ENCODE measurements at regions not wholly inside any gene's neighbourhood (a gene's known extent, or its start where the extent isn't known, plus 50 kb on each side); places are given as distances from the start of the nearest gene placed in this dataset.

DNA sequence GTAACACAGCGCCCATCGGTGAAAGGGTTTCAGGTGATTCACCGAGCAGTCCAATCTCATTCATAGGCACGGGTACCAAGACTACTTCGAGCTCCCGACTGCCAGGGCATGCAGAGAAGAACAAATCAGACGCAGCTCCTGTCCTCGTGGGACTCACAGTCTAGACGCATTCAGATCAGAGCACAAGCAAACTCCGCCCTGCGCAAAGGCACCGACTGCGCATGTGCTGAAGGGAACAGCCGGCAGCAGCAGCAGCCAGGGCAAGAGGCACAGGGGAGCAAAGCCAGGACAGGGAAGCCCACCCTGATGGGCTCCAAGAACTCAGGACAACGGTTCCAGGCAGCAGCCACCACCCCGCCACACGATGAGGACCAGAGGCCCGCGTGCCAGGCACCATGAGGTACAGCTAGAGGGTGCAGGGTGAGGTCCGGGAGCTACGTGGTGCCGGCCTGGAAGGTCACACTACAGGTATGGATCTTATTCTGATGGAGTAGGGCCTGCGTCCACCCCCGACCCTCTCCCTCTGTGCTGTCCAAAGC, 315.7 kb downstream of the FOXL1 start:
- DNase-seq: no peak

DNA sequence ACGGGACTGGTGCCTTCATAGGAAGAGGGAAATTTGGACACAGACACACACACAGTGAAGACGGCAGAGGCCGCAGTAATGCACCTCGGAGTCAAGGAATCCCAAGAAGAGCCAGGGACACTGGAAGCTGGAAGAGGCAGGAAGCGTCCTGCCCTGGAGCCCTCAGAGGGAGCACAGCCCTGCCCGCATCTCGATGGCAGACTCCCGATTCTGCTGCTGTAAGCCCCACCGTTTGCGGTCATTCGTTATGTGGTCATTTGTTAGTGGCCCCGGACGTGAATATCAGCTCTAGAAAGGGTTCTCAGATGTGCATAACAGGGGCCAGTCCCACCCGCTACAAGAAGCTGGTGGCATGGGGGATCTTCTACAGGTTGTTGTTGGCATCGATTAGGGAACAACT, 316.6 kb downstream of the FOXL1 start:
- no peak for DNase-seq

DNA sequence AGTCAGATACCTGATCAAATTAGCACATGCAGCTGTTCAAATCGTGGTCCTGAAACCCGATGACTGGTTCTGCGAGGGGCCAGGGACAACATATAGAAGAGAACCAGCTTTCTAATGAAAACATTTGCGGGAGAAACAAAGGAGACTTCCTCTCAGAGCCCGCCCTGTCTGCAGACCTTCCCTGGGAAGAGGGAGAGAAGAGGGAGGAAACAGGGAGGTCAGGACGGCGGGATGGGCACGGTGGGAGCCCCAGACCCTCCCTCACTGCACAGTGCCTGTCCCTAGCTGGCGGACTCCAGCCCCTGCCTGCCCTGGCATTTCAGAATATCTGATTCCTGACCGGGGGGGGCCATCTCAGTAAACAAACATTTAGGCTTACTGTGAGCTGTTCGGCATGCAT, 317.3 kb downstream of the FOXL1 start:
- DNase-seq: no peak

DNA sequence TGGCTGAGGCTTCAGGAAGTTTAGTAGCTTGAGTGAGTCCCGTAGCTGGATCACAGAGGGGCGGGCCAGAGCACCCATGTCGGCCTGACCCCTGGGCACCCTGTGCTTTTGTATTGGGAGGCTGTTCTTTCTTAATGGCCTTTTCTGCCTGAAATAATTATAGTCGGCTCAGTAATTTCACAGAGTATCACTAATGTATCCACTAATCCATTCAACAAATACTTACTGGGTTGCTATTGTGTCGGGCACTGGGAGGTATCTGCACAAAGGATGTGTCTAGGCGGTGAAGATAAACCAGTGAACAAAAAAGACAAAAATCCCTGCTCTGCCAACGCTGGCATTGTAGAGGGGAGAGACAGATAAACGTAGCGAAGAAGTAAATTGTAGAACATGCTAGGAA, 318.6 kb downstream of the FOXL1 start:
- DNase-seq: no peak

DNA sequence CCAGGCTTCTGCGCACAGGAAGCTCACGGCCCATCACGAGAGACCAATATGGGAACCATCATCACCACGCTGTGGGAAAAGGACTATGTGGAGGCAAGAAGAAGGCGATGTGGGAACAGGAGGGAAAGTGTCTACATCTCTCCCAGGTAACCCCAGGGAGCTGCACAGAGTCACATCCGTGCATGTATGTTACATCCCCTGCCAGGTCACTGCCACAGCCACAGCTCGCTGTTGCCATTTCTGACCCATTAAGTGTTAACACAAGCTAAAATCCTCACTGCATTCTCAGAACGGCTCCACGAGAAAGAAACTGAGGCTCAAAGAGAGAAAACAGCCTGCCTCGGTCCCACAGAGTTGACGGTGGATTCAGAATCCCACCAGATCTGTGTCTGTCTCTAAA, 319.1 kb downstream of the FOXL1 start:
- no peak for DNase-seq

DNA sequence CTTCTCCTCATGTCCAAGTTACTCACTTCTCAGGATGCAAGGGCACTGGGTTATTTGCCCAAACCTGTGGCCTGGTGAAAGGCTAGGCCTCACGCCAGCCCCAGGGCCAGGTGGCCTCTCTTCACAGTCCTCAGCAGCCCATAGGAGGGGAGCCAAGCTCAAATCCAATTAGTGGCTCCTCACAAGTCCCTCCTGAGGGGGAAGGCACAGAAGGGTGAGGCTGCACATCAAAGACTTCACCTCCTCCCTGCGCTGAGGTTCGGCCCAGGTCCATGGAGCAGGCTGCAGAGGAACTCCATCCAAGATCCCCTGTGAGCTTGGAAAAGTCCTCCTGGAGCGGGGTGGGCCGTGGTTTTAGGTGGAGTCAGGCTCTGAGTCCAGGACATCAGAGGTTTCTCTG, 320.0 kb downstream of the FOXL1 start:
- no peak for DNase-seq

DNA sequence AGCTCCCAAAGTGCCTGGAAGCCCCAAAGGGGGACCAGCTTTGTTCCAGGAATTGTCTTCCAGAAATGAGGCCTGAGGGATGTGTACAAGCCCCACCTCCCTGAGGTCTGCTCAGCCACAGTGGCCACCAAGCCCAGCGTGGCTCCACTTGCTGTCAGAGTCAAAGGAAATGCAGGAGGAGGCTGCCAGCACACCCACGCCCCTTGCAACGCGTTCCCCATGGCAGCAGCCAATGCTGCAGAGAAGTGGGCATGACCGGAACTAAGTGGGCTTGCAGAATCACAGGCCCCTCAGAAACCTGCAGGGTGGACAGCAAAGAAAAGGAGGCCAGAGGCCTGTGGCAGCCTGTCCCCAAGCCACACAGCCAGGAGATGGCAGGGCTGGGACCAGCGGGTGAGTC, 320.8 kb downstream of the FOXL1 start:
- no peak for DNase-seq

DNA sequence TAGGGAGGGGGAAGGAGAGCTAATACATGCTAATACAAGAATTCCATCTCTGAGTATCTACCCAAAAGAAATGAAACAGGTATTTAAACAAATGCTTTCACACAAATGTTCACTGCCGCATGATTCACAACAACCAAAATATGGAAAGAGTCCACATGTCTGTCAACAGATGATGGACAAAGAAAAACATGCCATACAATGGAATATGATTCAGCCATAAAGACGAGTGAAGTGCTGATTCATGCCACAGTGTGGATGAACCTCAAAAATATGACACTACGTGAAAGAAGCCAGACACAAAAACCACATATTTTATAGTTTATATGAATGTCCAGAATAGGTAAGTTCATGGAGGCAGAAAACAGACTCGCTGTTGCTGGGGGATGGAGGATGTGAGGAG, 321.4 kb downstream of the FOXL1 start:
- no peak for DNase-seq

DNA sequence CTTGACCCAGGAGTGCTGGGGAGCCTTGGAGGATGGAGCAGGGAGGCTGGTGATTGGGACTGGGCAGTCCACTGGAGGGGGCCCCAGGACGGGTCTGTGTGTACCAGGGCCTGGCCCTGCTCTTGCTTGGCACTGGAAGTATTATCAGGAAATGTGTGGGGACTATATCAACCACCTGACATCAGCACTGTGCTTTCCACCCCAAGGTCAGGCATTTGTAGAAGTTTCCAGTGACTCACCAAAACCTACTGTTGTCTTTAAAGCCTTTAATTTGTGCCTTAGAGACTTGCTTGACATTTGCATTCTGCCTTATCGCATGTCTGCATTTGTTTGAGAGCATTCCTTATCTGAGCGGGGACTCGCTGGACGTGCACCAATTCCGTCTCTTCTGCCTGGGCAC, 323.1 kb downstream of the FOXL1 start:
- DNase-seq: no peak

DNA sequence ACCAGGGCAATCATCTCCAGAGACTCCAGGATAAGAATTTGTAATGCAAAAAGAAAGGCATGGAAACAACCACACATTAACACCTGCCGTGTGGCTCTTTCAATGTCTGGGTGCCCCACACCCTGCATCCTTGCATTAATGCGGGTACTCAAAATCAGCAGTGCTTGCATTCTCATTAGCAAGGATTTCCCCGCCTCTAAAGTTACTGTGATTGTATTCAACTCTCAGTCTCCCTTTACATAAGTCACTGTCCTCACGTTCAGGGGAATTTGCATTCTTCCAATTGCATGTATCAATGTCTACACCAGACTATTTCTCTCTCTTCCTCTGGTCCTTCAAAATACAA, 324.3 kb downstream of the FOXL1 start:
- no peak for DNase-seq

DNA sequence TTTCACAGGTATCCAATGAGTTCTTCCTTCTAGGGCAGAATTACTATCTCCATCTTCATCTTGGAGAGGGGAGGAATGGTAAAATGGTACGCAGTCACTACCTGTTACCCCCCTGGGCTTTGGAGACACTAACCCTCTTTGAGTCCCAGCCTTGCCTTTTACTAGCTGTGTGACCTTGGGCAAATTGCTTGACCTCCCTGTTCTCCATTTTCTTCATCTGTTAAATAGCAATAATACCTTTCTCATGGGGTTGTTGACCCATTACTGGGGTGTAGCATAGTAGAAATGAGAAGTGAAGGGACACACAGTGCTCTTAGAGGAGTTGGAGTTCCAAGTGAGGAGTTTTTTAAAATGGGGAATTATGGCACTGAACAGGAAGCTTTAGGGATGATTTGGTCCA, 324.7 kb downstream of the FOXL1 start:
- DNase-seq: no peak

DNA sequence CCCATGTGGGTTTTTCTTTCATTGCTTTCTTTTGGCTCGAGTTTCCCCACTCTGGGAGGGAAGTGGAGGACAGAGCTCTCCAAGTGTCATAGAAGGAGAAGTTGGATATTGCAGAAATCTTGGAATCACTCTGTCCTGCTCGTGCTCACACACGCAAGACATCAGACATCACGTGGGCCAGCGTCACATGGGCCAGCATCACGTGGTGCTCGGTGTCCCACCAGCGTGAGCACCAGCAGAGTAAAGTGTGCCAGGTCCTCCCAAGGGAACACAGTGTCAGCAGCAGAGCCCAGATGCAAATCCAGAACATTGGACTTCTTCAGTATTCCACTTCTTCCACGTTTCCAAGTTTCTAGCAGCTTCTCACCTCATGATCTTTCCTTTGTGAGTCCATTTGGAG, 327.0 kb downstream of the FOXL1 start:
- no peak for DNase-seq

DNA sequence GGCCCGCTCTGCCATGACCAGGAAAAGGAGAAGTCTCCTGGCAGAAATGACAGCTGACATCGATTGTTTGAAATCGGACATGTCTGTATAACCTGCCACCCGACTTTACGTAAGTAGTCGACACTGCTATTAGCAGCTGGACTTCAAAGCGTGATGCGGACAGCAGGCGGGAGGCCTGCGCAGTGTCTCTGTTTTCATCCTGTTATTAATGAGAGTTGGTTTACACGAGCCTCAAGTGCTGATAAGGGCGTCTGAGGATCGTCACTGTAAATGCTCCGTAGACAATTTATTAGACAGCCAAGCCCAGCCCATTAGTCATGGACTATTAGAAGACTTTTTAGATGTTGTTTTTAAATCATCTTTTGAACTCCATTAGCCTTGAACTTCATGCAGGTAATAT, 328.3 kb downstream of the FOXL1 start:
- no peak for DNase-seq

DNA sequence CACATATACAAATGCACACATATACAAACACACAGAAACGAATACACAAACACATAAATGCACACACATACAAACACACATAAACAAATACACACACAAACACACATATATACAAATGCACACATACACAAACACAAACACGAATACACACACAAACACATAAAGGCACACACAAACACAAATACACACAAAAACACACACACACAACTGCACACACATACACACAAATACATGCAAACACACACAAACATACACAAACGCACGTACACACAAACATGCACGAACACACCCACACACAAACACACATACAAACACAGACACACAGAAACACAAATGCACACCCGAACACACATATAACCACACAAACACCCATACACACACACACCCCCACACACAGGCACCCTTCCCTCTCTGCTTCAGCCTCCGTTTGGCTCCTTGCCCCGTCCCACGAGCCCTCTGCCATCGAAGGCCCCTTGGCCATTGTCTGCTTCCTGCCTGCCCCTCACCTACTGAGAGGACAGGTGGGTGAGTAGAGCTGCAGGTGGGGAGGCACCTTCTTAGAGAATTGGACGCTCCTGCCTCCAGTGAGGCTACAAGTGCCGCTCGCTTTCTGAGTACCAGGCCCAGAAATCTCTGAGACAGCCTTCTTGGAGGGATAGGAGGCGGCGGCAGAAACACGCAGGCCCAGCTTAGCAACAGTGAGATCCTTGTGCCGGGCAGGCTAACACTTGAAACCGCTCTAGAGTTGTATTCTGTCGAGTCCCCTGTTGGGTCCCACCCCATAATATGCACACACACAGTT, 331.2 kb downstream of the FOXL1 start:
- no peak for DNase-seq

DNA sequence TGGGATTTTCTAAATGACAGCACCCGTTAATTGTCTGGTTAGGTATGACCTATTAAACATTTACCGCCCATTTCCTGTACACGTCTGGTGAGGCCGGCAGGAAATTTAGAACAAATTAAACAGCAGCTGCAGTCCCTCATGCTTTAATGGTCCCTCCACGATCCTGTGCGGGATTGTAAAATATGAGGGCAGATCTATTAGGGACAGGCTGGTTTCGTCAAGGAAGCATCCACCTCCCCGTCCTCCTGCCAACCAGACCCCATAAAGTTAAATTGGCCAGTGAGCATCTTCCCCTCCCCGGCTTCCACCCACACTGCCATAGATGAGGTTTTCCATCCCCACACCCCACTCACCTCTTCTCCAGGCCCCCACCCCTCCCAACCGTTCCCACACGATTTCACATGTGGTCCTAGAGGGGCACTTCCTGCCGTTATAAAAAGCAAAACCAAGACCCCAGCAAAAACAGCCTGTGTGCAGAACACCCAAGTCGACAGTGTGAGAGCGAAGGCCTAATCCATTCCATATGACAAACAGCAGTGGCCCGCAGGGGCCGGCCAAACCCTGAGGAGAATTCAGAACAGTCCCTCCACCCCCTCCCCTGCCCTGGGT, 331.9 kb downstream of the FOXL1 start:
- no peak for DNase-seq

DNA sequence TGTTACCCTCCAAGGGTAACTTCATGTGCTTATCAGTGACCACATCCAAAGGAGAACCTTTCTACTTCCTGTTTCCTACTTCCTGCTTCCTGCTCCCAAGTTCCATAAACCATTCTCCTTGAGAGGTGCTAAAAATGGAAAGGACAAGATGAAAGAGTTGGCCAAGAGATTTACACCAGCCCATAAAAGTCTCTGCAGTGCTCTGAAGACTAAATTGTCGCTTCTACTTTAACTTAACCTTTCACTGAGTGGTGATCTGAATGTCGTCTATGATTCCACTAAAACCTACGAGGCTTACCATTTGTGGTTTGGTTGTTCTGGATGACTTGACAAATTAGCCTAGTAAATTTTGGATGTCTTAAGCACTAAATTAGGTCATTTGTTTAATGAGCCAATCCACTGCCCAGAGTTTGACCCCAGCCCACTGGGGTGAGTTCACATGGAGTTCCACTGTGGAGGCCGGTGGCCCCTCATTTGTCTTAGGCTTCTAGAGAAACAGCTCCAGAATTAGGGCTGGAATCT, 333.1 kb downstream of the FOXL1 start:
- no peak for DNase-seq

DNA sequence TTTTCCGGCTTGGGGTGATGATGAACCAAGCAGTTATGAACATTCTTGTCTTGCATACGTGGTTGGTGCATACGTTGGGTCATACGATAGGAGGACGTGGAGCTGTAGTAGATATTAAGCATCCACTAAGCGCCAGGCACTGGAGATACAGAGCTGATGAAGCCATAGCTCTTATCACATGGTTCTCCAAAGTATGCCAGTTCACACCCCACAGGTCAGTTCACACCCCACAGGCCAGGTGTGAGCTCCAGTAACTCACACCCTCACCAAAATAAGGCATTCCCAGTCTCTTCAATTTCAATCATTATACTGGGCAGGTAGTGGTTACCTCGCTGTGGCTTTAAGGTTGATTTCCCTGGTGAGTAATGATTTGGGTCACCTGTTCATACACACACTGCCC, 335.5 kb downstream of the FOXL1 start:
- DNase-seq: no peak

DNA sequence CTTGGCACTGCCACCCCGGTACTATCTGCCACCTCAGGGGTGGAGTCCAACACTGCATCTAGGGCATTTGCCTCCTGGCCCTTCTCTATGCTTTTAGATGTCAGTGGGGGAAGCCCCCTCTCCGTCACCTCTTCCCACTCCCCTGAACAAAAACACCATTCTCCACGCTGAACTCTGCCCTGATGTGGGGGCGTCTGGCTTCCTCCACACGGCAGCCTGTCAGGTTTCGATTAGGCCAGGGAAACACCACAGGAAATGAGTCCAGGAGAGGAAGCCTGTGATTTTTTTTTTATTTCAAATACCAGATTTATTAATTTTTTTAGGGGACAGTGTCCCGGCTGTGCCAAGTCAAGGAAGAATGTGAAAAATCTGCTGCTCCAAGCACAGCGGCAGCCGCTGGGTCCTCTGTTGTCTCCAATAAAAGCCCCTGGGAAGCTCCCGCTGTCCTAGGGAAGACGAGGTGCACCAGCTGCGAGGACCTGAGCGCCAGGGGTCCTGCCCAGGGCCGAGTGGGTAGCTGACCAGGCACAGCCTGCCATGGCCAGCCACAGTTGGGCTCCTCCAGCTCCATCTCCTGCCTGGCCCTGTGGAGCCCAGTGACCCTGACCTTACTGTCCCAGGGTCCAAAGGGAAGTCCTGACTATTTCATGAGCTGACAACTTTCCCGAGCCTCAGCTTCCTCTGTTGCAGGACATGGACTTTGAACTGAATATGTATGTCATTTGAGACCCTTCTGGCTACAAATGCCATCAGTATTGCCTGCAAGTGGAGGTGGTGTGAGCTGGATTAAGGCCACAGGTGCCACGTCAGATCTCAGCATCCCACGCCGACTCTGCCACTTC, 336.7 kb downstream of the FOXL1 start:
- DNase-seq: no peak

DNA sequence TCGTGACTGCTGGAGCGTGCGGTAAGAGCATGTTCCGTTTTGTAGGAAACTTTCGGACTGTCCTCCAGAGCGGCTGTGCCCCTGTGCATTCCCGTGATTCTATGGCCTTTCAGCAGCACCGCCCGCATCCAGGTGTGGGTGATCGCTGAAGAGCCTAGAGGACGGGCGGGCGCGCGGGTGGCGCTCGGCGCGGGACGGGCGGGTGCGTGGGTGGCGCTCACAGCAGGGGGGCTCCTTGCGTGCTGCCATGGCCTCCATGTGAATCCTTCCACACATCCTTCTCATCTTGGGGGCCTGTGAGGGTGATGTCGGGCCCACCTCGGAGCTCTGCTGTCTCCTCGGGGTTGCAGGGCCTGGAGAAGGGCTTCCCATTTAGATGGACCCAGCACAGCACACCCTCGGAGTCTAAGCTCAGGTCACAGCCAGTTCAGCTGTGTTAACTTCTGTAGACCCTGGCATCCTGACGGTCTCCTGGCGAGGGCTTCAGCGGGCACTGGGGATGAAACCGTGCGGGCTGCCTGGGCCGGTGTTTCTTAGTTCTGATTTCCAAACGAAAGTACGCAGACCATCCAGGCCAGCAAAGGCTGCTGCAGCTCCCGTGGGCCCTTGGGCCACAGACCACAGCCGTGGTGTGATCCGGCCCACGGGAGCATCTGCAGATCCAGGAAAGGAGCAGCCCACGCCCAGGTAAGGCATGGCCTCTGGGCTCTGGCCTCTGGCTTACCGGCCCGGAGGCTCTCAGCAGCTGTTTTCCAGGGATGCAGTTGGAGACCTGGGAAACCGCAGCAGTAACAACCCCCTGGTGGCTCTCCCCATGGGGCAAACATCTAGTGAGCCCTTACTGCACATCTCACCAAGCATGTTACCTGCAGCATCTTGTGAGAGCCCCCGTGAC, 339.4 kb downstream of the FOXL1 start:
- no peak for DNase-seq

DNA sequence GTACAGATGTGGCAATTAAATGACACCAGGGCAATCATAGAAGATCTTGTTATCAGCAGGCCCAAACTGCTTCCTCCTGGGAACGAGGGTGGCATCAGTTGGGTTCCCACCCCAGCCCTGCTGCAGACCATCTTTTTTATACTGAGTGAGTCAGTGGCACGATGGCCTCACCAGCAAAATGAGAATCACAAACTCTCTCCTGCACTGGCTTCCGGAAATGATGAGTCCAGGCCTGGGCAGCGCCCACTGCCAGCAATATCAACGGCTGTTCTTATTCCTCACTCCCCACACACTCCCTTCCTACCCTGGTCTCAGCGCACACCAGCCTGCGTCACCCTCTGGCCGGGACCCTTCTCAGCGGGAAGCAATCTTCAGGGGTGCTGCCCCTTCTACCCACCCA, 340.3 kb downstream of the FOXL1 start:
- DNase-seq: no peak

DNA sequence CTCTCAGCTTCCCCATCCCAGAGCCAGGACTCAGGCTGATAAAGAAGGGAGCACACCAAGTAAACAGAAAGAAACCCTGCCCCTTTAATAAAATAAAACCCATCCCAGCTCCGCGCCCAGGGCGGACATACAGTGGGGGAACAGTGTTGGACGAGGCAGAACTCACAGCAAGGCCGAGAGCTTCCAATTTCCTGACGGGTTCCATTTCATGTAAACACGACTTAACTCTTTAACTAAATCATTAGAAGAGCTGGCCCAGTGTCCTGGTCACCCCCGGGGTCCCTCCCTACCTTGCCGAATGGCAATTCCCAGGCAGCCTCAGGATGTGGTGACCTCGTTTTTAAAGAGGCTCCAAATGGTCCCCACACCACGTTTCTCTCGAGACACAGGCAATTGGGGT, 340.7 kb downstream of the FOXL1 start:
- DNase-seq: no peak

DNA sequence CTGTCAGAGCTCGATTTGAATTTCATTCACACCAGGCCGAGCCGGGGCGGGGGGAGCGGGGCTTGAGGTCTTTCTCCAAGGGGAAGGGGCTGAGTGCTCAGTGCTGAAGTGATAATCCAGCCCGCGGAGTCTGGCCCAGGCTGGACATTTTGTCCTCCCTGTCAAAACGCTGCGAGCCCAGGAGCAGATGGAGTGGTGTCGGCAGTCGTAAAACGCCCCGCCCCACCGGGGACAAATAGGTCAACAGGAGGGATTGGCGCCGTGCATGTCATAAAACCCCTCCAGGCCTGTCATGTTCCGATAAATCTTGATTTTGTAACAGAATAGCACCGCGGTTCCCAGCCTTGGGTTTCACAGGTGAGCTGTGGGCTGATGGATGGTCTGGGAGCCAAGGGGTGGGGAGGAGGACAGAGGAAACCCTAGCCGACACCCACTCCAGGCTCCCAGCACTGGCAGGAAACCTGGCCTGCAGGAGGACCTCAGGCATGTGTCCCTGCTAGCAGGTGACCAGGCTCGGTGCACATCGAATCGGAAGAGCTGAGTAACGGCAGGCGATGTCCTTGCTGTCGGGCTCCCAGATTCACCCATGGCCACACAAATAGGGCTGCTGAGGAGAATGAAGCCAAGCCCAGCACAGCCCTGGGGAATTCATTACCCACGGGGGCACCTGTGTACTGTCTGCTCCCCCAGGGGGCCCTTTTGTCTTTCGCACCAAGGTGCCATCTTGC, 341.4 kb downstream of the FOXL1 start:
- no peak for DNase-seq

Data from NCI-H510A treated with DMSO at 0.1 percent for 48 hours (cell line).